PC-9 (cell line): ENCODE measurements at regions not wholly inside any gene's neighbourhood (a gene's known extent, or its start where the extent isn't known, plus 50 kb on each side); places are given as distances from the start of the nearest gene placed in this dataset.

Experiments used
- CTCF ChIP-seq: fragments of 200-600 bp; sonication (generic); conservative IDR thresholded peaks from 2 replicates; pipeline ENCODE4 v1.6.1; 2017; ENCODE audit warnings: mixed run types, antibody characterized with exemption, mild to moderate bottlenecking, moderate library complexity
- EZH2 ChIP-seq: fragments of 200-600 bp; sonication (generic); IDR thresholded peaks from 2 replicates; pipeline ENCODE4 v1.8.0; 2017; ENCODE audit warnings: antibody characterized with exemption, low read depth

GRCh38 chr10:121281576-121281975 is 316.7 kb downstream of the FGFR2 start:
- TF ChIP-seq CTCF = no peak
- no peak for TF ChIP-seq EZH2
